ENCODE measurements at regions not wholly inside any gene's neighbourhood (a gene's known extent, or its start where the extent isn't known, plus 50 kb on each side); places are given as distances from the start of the nearest gene placed in this dataset.

GRCh38 chrY:16616201-16616975 is 1263.6 kb downstream of the CDY2B start:
- ATAC-seq (ENCODE audit: low read depth) (peak; percentile 86), DNase-seq (ENCODE audit: low spot score) (no peak)
- no peaks in the 10 kb centered on the region for H3K27me3 ChIP-seq (ENCODE audit: insufficient read depth, poor library complexity, severe bottlenecking)
- H3K9me3 ChIP-seq (ENCODE audit: severe bottlenecking), result no peaks in the 10 kb centered on the region
- TF ChIP-seq, protein P1, sequence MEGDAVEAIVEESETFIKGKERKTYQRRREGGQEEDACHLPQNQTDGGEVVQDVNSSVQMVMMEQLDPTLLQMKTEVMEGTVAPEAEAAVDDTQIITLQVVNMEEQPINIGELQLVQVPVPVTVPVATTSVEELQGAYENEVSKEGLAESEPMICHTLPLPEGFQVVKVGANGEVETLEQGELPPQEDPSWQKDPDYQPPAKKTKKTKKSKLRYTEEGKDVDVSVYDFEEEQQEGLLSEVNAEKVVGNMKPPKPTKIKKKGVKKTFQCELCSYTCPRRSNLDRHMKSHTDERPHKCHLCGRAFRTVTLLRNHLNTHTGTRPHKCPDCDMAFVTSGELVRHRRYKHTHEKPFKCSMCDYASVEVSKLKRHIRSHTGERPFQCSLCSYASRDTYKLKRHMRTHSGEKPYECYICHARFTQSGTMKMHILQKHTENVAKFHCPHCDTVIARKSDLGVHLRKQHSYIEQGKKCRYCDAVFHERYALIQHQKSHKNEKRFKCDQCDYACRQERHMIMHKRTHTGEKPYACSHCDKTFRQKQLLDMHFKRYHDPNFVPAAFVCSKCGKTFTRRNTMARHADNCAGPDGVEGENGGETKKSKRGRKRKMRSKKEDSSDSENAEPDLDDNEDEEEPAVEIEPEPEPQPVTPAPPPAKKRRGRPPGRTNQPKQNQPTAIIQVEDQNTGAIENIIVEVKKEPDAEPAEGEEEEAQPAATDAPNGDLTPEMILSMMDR (IDR thresholded peaks at IDR 0.05; ENCODE audit: poor library complexity, severe bottlenecking), result no peak
- peak overlapping the region; percentile 39 for H3K27ac ChIP-seq (ENCODE audit: poor library complexity, severe bottlenecking)
- H3K4me3 ChIP-seq (ENCODE audit: severe bottlenecking), result no peak overlapping the region
- peaks cover 12% of the 10 kb centered on the region for H3K4me1 ChIP-seq (ENCODE audit: insufficient read depth, poor library complexity, severe bottlenecking)
- no peaks in the 10 kb centered on the region for H3K36me3 ChIP-seq (ENCODE audit: low read depth)

DNA sequence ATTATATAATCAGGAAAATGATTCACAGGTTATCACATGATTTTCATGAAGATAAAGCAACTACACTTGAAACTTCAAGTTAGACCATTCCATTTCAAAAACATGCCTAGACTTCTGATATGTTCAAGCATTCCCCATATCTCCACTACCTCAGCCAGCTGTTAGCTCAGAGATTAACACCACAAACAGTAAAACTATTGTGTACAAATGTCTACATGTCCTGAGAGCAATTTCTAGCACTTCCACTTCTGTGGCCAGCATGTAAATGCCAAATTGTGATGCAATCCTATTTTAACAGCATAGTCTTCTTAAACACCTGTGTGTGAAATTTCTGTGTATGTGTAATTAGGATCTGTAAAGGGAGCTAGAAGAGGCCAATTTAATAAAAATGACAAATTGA is 1271.3 kb downstream of the CDY2B start:
- no peaks in the 10 kb centered on the region for H3K4me1 ChIP-seq (ENCODE audit: insufficient read depth, poor library complexity, severe bottlenecking)
- H3K27me3 ChIP-seq (ENCODE audit: insufficient read depth, poor library complexity, severe bottlenecking), result no peaks in the 10 kb centered on the region
- TF ChIP-seq, protein P1 (IDR thresholded peaks at IDR 0.05; ENCODE audit: poor library complexity, severe bottlenecking), result no peak
- no peaks in the 10 kb centered on the region for H3K9me3 ChIP-seq (ENCODE audit: severe bottlenecking)
- H3K4me3 ChIP-seq (ENCODE audit: severe bottlenecking), result no peak overlapping the region
- no peaks in the 10 kb centered on the region for H3K36me3 ChIP-seq (ENCODE audit: low read depth)
- no peak; the same call in 2 of the 3 replicates for ATAC-seq (ENCODE audit: low read depth)
- no peak for DNase-seq (ENCODE audit: low spot score)
- H3K27ac ChIP-seq (ENCODE audit: poor library complexity, severe bottlenecking), result no peak overlapping the region

- Histone ChIP-seq H3K4me1 (ENCODE audit: insufficient read depth, poor library complexity, severe bottlenecking) (no peaks in the 10 kb centered on the region), H3K36me3 (ENCODE audit: low read depth) (no peaks in the 10 kb centered on the region), H3K9me3 (ENCODE audit: severe bottlenecking) (no peaks in the 10 kb centered on the region), H3K27me3 (ENCODE audit: insufficient read depth, poor library complexity, severe bottlenecking) (no peaks in the 10 kb centered on the region), H3K27ac (ENCODE audit: poor library complexity, severe bottlenecking) (no peak overlapping the region), H3K4me3 (ENCODE audit: severe bottlenecking) (no peak overlapping the region)
- DNase-seq (ENCODE audit: low spot score) (no peak), ATAC-seq (ENCODE audit: low read depth) (no peak)
- TF ChIP-seq, protein P1 (IDR thresholded peaks at IDR 0.05; ENCODE audit: poor library complexity, severe bottlenecking), result no peak
Observed at GRCh38 chrY:16602146-16602545, 1277.9 kb downstream of the CDY2B start.

DNA sequence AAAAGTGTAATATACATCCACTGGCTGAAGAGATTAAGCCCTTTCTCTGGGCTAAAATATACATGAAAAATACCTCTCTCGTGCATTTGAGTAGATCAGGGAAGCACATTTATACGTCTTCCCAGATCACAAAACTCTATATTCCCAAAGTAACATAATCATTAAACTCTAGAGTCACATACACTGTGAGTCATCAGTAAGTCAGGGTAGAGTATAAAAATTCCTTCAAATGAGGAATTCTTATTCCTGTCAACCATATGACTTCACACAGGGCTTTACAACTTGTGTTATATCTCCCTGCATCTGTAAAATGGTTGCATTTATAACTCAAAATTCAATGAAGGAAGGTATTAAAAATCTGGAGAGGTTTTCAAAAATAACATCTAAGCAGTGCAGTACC is 1278.4 kb downstream of the CDY2B start:
- H3K9me3 ChIP-seq (ENCODE audit: severe bottlenecking), result no peaks in the 10 kb centered on the region
- TF ChIP-seq, protein P1 (IDR thresholded peaks at IDR 0.05; ENCODE audit: poor library complexity, severe bottlenecking), result no peak
- H3K4me1 ChIP-seq (ENCODE audit: insufficient read depth, poor library complexity, severe bottlenecking), result no peaks in the 10 kb centered on the region
- DNase-seq (ENCODE audit: low spot score) (no peak), ATAC-seq (ENCODE audit: low read depth) (no peak)
- no peak overlapping the region for H3K4me3 ChIP-seq (ENCODE audit: severe bottlenecking)
- H3K27ac ChIP-seq (ENCODE audit: poor library complexity, severe bottlenecking), result no peak overlapping the region
- H3K27me3 ChIP-seq (ENCODE audit: insufficient read depth, poor library complexity, severe bottlenecking), result no peaks in the 10 kb centered on the region
- H3K36me3 ChIP-seq (ENCODE audit: low read depth), result no peaks in the 10 kb centered on the region

DNA sequence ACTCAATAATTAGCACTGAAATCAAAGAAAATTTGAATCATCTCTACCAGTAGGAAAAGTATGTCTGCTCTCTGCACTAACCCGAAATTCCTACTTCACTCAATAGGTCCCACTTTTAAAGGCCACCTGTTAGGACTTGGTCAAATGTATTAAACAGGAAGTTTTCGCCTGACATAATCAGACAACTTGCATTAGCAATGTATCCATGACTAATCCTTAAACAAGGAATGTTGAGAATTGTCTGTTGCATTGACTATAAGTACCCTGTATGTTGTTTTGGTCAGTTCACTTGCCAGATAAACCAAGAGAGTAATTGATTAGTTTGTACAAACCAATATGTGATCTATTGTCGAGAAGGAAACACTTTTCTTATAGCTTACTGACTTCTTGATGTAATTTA is 1308.0 kb downstream of the CDY2B start:
- H3K27me3 ChIP-seq (ENCODE audit: insufficient read depth, poor library complexity, severe bottlenecking), result no peaks in the 10 kb centered on the region
- peak; percentile 51; the same call in 2 of the 3 replicates for ATAC-seq (ENCODE audit: low read depth)

More for the DNA sequence above, 1308.0 kb downstream of the CDY2B start:
- H3K4me1 ChIP-seq (ENCODE audit: insufficient read depth, poor library complexity, severe bottlenecking), result no peaks in the 10 kb centered on the region
- TF ChIP-seq, protein P1 (IDR thresholded peaks at IDR 0.05; ENCODE audit: poor library complexity, severe bottlenecking), result no peak
- no peaks in the 10 kb centered on the region for H3K9me3 ChIP-seq (ENCODE audit: severe bottlenecking)
- no peaks in the 10 kb centered on the region for H3K36me3 ChIP-seq (ENCODE audit: low read depth)
- H3K4me3 ChIP-seq (ENCODE audit: severe bottlenecking), result no peak overlapping the region
- no peak overlapping the region for H3K27ac ChIP-seq (ENCODE audit: poor library complexity, severe bottlenecking)
- no peak for DNase-seq (ENCODE audit: low spot score)

All from RWPE2 (cell line).